Heart left ventricle (tissue), 16 donors: ENCODE measurements at regions not wholly inside any gene's neighbourhood (a gene's known extent, or its start where the extent isn't known, plus 50 kb on each side); places are given as distances from the start of the nearest gene placed in this dataset.

Experiments
- ATAC-seq, 4 donors: fragments of 200-7000 bp; cut with Tn5 transposase; one replicate each; pipeline ENCODE4 v1.9.1; 2020 to 2022; ENCODE audit warnings: moderate library complexity in 4 of 4, mild to moderate bottlenecking in 3 of 4, moderate number of reproducible peaks in 1 of 4
- DNase-seq, 5 donors: peaks; one replicate each; pipeline ENCODE4 v3.0.0-alpha.2; 2020
- H3K27ac ChIP-seq, 12 donors: fragments of 200-600 bp; sonication (generic) in 4 of 12; one replicate each; pipeline versions ENCODE4 v1.5.0 to v1.8.0; 2016 to 2022; ENCODE audit warnings: mild to moderate bottlenecking in 2 of 12
- H3K27me3 ChIP-seq, 9 donors: fragments of 200-600 bp; sonication (generic) in 2 of 9; one replicate each; pipeline versions ENCODE4 v1.5.1 to v1.8.0; 2016 to 2022; ENCODE audit warnings: mild to moderate bottlenecking in 3 of 9
- H3K36me3 ChIP-seq, 9 donors: fragments of 200-600 bp; sonication (generic) in 2 of 9; one replicate each; pipeline versions ENCODE4 v1.5.0 to v1.8.0; 2018 to 2022; ENCODE audit warnings: mild to moderate bottlenecking in 2 of 9
- H3K4me1 ChIP-seq, 12 donors: fragments of 200-600 bp; sonication (generic) in 4 of 12; one replicate each; pipeline versions ENCODE4 v1.5.0 to v1.8.0; 2016 to 2022; ENCODE audit warnings: mild to moderate bottlenecking in 3 of 12
- H3K4me3 ChIP-seq, 12 donors: fragments of 200-600 bp; sonication (generic) in 4 of 12; one replicate each; pipeline versions ENCODE4 v1.5.0 to v1.8.0; 2017 to 2022; ENCODE audit warnings: mild to moderate bottlenecking in 9 of 12, moderate library complexity in 4 of 12
- H3K9me3 ChIP-seq, 12 donors: fragments of 200-600 bp; sonication (generic) in 4 of 12; one replicate each; pipeline versions ENCODE4 v1.5.0 to v1.8.0; 2016 to 2022; ENCODE audit warnings: mild to moderate bottlenecking in 1 of 12
- CTCF ChIP-seq, 12 donors: fragments of 200-600 bp; sonication (generic) in 4 of 12; IDR thresholded peaks; one replicate each; pipeline versions ENCODE4 v1.5.0 to v1.8.0; 2018 to 2022; ENCODE audit warnings: antibody characterized with exemption in 12 of 12, mild to moderate bottlenecking in 5 of 12
- POLR2A ChIP-seq, 2 donors: fragments of 450-650 bp; IDR thresholded peaks; one replicate each; pipeline ENCODE4 v1.6.1; 2017; ENCODE audit warnings: antibody characterized with exemption in 2 of 2, mild to moderate bottlenecking in 2 of 2, moderate library complexity in 2 of 2
- WGBS, 4 donors: extraction: QIAGEN DNeasy Blood & Tissue Kit in 2 of 4; methylation state at CpG; one replicate each; pipeline versions ENCODE4 v1.1.5 to v1.1.7; 2013 to 2018; 5-methylcytosine and 5-hydroxymethylcytosine counted together
- intact Hi-C, 10 donors: fragments of 100-400 bp; cut with DNase I; formaldehyde crosslinking; loops; one replicate each; pipeline versions ENCODE4 v1.11.1 to v1.14.2; 2022
- donor health status: ischemic (EF 13 %, LVEDD 7.1; RV severe dilation, severe dysfunction).
- donor health status: healthy with polysubstance abuse.
- donor health status: DM: no; HTN: yes; CAD: no.
- donor health status: DM: no; HTN: no; CAD: no.
- donor health status: ischemic (EF 25% LVEDD 6.9; RV normal size, moderate dysfunction).
- donor health status: ischemic (EF 25% LVEDD 5.7; RV mildly dilated, moderate dysfunction).
- donor health status: healthy.
- donor health status: DM: yes; HTN: yes; CAD: no.
- donor health status: ischemic (EF 35%, LVEDD 5.7; RV mildly dilated, moderate dysfunction).
- donor health status: nonischemic (EF 11% LVEDD 7.7; RV severe dilation, severe dysfunction).
- donor health status: DM: yes; HTN: yes; CAD: no.
- donor health status: PGD.
- donor health status: ischemic (EF 29% LVEDD 5.4; RV normal size, mild dysfunction).
- donor health status: nonischemic (EF 23%, LVEDD 6.1; RV moderate dilation, normal function).

- H3K4me1 ChIP-seq = no peaks in the 10 kb centered on the region
- DNase-seq (no peak), ATAC-seq (no peak)
- H3K36me3 ChIP-seq = no peaks in the 10 kb centered on the region
- no peak overlapping the region for H3K27ac ChIP-seq
- no peaks in the 10 kb centered on the region for H3K9me3 ChIP-seq
- 83 to 91% (median 86%) methylated on average over 5 of the region's 5 CpGs for WGBS, 4 donors
- H3K4me3 ChIP-seq = no peak overlapping the region
- intact Hi-C loops = no loop called here
- no peak for TF ChIP-seq CTCF (IDR thresholded peaks at IDR 0.05)
- TF ChIP-seq POLR2A (IDR thresholded peaks at IDR 0.05) = no peak
- no peaks in the 10 kb centered on the region for H3K27me3 ChIP-seq
These were observed 679.4 kb upstream of the ADGRL2 start for GRCh38 chr1:81121306-81121705.

- intact Hi-C loops = no loop called here
- no peak for ATAC-seq
- H3K4me3 ChIP-seq = no peak overlapping the region
- no peaks in the 10 kb centered on the region for H3K9me3 ChIP-seq
- 96 to 100% (median 99%) methylated on average over 1 of the region's 1 CpG for WGBS, 4 donors
- H3K36me3 ChIP-seq = no peaks in the 10 kb centered on the region
- no peak for DNase-seq
- H3K27ac ChIP-seq = no peak overlapping the region
- no peaks in the 10 kb centered on the region for H3K27me3 ChIP-seq
- TF ChIP-seq CTCF (IDR thresholded peaks at IDR 0.05) (no peak), POLR2A (IDR thresholded peaks at IDR 0.05) (no peak)
- H3K4me1 ChIP-seq = no peaks in the 10 kb centered on the region
These were observed 681.4 kb upstream of the ADGRL2 start for GRCh38 chr1:81119319-81119718.

GRCh38 chr1:81118550-81118949 is 682.2 kb upstream of the ADGRL2 start:
- TF ChIP-seq CTCF (IDR thresholded peaks at IDR 0.05) = no peak
- TF ChIP-seq POLR2A (IDR thresholded peaks at IDR 0.05) = no peak
- H3K4me3 ChIP-seq = no peak overlapping the region
- no peak for DNase-seq
- ATAC-seq = no peak
- no peak overlapping the region for H3K27ac ChIP-seq
- no peaks in the 10 kb centered on the region for H3K9me3 ChIP-seq
- no peaks in the 10 kb centered on the region for H3K4me1 ChIP-seq
- H3K27me3 ChIP-seq = no peaks in the 10 kb centered on the region
- intact Hi-C loops = no loop called here
- no peaks in the 10 kb centered on the region for H3K36me3 ChIP-seq

- TF ChIP-seq CTCF (IDR thresholded peaks at IDR 0.05) = no peak
- no peak for TF ChIP-seq POLR2A (IDR thresholded peaks at IDR 0.05)
- no peaks in the 10 kb centered on the region for H3K36me3 ChIP-seq
- DNase-seq = no peak
- no peak overlapping the region for H3K4me3 ChIP-seq
- 72 to 88% (median 76%) methylated on average over 2 of the region's 2 CpGs for WGBS, 4 donors
- H3K4me1 ChIP-seq = no peaks in the 10 kb centered on the region
- H3K27ac ChIP-seq = no peak overlapping the region
- ATAC-seq = no peak
- H3K27me3 ChIP-seq = no peaks in the 10 kb centered on the region
- H3K9me3 ChIP-seq = no peaks in the 10 kb centered on the region
- intact Hi-C loops = no loop called here
These were observed 685.3 kb upstream of the ADGRL2 start for GRCh38 chr1:81115422-81115821.
